ENCODE measurements at regions not wholly inside any gene's neighbourhood (a gene's known extent, or its start where the extent isn't known, plus 50 kb on each side); places are given as distances from the start of the nearest gene placed in this dataset.

DNA sequence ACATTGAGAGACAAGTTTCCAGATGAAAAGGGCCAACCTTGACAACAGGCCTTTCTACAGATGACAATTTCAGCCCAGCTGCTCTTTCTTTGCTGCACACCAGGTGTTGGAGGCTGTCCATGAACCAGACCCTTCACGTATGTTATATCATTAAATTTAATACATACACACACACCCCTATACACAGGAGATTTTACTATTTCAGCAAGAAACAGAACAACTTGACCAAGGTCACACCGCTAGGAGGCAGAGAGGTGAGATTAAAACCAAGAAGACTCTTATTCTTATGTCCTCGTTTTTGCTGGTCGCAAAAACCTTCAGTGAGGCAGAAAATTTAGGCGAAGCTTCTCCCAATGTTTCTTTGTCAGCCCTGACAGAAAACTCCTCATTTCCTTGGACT lies 1585.9 kb downstream of the AACS start:
- no peak overlapping the region for H3K27ac ChIP-seq
- no peak for TF ChIP-seq ZFX (IDR thresholded peaks at IDR 0.05)
- TF ChIP-seq, protein P1, sequence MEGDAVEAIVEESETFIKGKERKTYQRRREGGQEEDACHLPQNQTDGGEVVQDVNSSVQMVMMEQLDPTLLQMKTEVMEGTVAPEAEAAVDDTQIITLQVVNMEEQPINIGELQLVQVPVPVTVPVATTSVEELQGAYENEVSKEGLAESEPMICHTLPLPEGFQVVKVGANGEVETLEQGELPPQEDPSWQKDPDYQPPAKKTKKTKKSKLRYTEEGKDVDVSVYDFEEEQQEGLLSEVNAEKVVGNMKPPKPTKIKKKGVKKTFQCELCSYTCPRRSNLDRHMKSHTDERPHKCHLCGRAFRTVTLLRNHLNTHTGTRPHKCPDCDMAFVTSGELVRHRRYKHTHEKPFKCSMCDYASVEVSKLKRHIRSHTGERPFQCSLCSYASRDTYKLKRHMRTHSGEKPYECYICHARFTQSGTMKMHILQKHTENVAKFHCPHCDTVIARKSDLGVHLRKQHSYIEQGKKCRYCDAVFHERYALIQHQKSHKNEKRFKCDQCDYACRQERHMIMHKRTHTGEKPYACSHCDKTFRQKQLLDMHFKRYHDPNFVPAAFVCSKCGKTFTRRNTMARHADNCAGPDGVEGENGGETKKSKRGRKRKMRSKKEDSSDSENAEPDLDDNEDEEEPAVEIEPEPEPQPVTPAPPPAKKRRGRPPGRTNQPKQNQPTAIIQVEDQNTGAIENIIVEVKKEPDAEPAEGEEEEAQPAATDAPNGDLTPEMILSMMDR (conservative IDR thresholded peaks at IDR 0.05) = no peak

DNA sequence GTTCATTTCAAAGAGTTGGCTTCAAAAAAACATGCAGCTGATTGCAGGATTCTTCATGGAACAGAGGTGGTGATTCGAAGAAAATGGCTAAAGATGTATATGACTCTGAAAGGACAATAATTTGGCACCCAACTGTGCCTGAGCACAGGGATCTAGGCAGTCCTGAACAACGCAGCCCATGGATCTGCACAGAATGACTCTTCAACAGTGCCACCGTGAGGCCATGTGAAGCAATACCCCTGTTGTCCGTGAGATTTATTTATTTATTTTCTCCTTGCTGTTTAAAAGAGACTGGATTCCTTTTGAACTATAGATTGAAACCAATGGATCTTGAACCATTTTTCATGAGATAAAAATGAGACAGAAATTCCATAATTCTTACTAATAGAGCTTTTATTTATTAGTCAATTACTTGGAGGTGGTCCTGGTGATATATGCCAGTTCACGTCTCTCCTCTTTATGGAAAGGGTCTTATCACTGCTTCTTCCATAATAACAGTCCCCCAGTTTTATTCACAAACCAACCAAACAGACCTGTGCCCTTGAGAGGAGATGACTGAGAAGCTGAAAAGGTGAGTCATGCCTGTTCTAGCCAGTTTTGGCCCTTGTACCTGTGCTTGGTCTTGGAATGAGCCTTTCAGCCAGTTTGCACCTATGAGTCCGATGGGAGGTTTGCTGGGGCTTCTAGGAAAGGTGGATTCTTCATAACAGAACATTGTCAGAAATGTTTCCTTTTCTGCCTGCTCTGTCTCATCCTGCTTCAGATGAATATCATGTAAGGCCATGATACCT lies 1598.3 kb downstream of the AACS start:
- no peak for TF ChIP-seq ZFX (IDR thresholded peaks at IDR 0.05)
- TF ChIP-seq, protein P1 (conservative IDR thresholded peaks at IDR 0.05) = peak; percentile 62

DNA sequence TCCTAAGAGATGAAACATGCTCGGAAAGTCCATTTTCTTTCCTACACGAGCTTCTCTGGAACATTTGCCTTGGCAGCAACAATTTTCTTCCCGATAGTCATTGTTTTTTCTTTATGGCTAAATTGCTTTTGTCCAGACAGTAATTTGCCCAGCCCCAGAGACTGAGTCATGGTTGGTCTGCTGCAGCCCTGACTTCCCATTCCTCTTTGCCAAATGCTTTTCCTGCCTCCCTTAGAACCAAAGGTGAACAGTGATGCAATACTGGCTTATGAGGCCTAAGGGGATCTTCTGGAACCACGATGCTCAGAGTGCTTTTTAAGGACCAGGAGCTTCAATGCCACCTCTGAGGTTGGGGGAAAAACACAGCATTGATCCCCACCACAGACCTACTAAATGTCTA lies 1599.6 kb upstream of the TMEM132C start:
- no peak for TF ChIP-seq ZFX (IDR thresholded peaks at IDR 0.05)
- TF ChIP-seq, protein P1 (conservative IDR thresholded peaks at IDR 0.05) = no peak
- H3K27ac ChIP-seq = no peak overlapping the region

More for the DNA sequence above, 1598.3 kb downstream of the AACS start:
- H3K27ac ChIP-seq = no peak overlapping the region

DNA sequence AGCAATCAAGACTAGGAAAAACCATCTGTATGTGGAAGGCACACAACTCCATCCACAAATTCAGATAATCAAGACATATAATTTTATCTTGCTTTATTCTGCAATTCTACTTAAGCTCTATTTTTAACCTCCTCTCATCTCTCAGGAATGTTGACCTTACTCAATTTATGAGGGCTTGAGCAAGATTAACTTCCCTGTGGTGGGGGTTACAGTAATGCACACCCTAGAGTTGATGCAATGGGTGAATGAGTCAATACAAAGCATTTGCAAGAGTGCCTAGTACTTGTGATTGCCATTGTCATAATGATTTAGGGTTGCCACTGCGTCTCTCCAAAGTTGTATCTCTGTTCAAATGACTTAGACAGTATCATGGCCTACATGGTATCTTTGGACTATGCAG lies 1598.4 kb upstream of the TMEM132C start:
- H3K27ac ChIP-seq = no peak overlapping the region
- no peak for TF ChIP-seq ZFX (IDR thresholded peaks at IDR 0.05)
- TF ChIP-seq, protein P1 (conservative IDR thresholded peaks at IDR 0.05) = no peak

DNA sequence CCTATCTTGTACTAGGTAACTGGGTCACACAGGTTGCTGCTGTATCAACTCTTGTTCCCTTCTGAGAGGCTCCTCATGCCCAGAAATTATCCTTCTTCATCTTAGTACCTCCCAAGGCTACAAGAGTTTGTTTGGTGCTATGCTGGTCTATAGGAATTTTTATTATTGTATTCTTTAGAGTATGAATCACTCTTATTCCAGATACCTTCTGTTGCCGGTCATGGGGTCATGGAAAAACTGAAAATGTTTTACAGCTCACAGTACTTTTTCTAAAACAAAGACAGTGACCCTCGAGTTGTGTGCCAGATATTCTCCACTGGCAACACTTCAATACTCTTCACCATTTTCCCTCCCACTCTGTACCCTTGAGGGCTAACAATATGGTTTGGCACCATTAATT lies 1598.0 kb upstream of the TMEM132C start:
- TF ChIP-seq, protein P1 (conservative IDR thresholded peaks at IDR 0.05) = no peak
- no peak for TF ChIP-seq ZFX (IDR thresholded peaks at IDR 0.05)
- H3K27ac ChIP-seq = no peak overlapping the region

DNA sequence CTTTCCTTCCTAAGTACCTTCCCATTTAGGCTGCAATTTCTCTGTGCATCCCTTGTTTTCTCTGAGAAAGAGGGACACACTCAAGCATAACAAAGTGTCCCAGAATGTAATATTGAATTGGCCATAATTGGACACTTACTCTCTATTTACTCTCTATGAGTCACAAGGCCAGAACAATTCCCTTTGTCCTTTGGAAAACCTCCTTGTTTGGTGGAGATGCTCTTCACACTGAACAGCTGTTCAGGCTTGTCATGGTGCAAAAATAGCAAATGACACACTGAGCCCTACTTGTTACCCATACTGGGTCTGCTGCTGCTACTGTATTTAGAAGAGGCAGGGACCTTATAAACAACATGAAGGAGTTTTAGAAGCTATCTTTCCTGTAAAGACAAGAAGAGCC lies 1590.5 kb upstream of the TMEM132C start:
- no peak for TF ChIP-seq ZFX (IDR thresholded peaks at IDR 0.05)
- TF ChIP-seq, protein P1 (conservative IDR thresholded peaks at IDR 0.05) = no peak
- no peak overlapping the region for H3K27ac ChIP-seq

DNA sequence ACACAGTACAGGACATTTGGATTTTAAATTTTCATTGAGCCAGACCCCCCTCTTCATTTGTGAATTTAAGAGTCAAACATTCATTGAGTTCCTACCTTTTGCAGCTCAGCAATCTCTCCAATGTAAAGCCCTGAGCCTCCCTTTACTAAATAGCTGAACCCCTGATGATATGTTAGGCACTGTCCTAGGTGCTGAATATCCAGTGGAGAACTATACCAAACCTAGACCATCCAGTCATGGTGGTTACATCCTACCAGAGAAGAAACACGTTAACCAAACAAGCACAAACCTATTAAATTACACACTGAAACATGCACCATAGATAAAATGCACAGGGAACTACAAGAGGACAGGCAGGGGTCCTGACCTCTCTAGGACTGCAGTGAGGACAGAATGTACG lies 1585.3 kb upstream of the TMEM132C start:
- TF ChIP-seq ZFX (IDR thresholded peaks at IDR 0.05) = no peak
- TF ChIP-seq, protein P1 (conservative IDR thresholded peaks at IDR 0.05) = no peak
- H3K27ac ChIP-seq = no peak overlapping the region
